Pons (tissue), 1 donor: ENCODE measurements at regions not wholly inside any gene's neighbourhood (a gene's known extent, or its start where the extent isn't known, plus 50 kb on each side); places are given as distances from the start of the nearest gene placed in this dataset.

Experiments used
- DNase-seq: peaks from one replicate; pipeline ENCODE4 v3.0.0-alpha.2; 2016; ENCODE audit warnings: low spot score

DNA sequence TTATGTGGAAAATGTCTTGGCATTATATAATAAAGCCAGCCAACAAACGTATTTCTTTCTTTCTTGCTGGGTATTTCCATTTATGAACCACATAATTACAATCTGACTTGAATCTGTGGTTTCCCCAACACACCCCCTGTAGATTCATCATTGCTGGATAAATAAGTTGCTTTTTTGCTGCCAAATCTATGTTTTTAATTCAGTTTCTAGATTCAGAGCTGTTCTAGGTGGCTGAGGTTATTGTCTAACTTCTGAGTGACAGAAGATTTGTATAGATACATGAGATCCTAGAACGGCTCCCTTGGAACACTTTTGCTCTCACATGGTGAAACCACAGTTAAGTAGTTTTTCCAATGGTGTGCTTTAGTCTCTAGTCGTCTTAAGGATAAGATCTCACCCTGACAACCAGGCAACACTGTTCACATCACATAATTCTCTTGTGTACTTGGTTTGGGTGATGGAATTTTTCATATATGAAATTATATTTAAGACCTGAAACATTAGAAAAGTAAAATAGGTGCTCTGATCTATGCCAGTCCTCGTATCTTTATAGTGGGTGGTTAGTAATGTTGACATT is 239.1 kb downstream of the KLF12 start:
- no peak for DNase-seq

GRCh38 chr13:73893833-73894232 is 240.4 kb downstream of the KLF12 start:
- no peak for DNase-seq

DNA sequence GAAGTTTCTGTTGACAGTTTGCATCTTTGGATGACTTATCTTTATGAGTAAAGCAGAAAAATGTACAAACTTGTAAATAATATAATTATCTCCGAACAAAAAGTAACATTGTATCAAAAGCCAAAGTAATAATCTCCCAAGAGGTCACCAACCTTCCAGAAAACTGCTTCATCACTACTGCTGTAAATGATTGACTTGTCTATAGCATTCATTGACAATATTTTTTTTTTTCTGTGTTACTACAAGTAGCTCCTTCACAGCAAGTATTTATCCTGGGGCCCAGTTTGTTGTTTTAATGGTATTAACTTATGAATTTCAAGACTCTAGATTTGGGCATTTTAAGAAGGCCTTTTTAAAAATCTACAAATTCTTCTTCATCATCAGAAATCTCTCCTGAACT is 242.4 kb downstream of the KLF12 start:
- DNase-seq = no peak

- no peak for DNase-seq
Measured at GRCh38 chr13:73883162-73883561, 251.0 kb downstream of the KLF12 start.

DNA sequence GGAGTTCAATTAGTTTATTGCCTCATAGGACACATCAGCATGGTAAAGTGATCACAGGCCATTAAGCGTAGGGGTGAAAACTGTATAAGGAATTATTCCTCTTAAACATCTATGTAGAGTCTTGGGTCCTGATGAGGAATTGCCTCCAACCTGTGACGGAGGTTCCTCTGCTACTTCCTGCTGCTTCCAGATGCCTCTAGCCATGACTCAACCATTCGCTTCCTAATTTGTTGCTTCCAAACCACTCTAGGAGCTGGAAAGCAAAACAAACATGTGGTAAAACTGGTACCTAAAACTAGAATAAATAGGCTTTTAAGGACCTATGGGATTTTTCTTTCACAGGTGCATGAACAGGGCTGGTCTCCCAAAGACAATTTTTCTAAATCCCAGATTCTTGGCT is 253.8 kb downstream of the KLF12 start:
- no peak for DNase-seq

DNA sequence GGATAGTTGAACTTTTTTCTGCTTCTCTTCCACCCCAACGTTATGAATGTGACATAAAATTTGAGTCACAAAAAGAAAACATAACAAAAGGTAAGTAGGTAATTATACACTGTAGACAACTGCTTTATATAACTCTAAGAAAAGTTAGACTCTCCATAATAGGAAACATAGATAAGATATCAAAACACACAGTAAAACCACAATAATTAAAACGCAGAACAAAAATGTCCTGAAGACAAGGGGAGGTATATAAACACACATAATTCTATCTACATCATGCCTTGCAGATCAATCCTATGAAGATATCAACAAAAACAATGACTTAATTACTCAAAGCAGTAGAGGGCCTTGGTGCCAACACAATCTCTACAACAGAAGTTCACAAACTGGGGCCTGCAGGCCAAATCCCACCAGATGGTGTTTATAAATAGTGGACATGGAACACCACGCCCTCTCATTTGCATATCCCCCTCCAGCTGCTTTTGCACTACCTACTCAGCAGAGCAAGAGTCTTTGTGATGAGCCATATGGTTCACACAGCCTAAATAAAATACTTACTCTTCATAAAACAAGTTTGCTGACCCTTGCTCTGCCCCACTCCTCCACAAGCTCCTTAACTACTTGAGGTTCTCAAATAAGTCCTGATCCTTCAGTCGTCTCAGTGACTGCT is 254.7 kb downstream of the KLF12 start:
- no peak for DNase-seq

- no peak for DNase-seq
Measured at GRCh38 chr13:73877399-73877798, 256.8 kb downstream of the KLF12 start.

- DNase-seq = no peak
Measured at GRCh38 chr13:73876323-73876722, 257.9 kb downstream of the KLF12 start.

DNA sequence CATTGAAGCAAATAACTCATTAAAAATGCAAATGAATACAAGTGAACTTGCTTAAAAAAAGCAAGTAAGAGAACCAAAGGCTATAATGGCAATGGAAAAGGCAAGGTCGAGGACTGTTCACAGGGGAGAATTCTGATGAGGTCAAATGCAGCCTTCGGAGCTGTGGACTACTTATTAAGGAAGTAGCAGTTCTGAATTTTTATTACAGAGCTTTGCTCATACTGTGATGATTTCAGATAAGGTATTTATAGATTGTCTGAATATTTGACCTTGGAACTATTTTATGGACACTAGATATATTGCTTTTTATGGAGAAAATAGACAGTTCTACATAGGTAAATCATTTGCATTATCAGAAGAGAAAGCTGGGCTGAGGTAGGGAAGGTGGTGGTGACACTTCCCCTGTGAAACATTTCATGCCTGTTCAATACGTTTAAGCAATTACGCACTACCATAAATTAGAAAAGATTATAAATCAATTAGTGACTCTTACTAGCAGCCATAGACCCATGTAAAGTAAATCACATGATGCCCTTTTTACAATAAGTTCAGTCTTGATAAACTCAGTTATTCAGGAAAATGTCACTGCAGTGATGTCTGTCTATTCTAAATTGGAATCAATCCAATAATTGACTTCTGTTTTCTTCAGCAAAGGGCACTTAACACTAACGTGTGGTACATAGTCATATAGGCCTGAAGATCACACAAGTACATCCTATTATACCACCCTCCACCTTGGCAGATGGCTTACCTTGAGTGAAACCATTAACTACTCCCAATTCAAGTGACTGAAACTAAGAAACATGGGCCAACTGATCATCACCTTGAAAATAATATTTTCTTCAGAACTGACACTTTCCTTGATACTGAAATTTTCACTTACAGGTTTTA is 260.0 kb downstream of the KLF12 start:
- no peak for DNase-seq

DNA sequence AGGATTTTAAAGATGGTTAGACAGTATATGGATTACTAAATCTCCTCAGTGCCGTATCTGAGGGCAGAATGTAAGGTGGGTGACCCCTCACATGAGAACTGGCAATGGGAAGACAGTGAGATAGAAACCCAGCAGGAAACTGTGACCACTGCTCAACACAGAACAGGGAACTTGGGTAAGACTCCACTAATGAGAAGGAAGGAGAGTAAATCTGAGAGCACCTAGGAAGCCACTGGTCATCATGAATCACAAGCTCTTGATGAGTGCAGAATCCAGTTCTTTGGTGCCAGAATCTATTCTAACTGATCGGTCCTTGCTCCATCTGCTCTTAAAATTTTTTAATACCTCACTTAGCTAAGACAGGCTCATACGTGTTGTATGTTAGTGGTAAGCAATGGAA is 261.8 kb downstream of the KLF12 start:
- DNase-seq = no peak

GRCh38 chr13:73870970-73871935 is 263.0 kb downstream of the KLF12 start:
- no peak for DNase-seq

DNA sequence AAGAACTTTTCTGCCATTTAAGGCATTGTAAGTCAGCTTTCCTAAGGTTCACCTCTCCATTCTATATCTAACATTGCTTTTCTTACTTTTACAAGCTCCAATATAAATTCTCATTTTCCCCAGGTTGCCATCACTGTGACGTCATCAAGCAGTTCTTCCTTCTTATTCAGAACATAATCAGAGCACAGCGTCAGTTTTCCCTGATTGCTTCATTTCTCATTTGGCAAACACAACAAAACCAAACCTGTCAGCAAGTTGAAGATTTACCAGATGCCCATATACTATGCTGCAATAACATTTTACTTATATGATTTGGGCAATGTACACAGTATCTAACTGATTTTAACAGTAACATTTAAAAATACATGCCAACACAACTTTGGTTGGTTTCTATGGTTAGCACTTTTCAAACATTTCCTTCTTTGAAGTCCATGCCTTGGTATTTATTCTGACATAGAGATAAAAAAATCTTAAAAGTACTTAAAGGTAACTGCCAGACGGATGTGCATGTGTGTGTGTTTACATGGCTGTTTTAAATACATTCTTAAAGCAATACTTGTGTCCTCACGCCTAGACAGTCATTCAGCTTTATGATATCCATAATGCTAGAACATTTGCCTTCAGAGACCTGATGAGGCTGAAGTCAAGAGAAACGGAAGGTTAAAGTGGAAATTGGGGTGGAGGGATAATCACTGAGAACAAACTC is 264.0 kb downstream of the KLF12 start:
- DNase-seq = no peak

- DNase-seq = no peak
Measured at GRCh38 chr13:73865027-73865426, 269.2 kb downstream of the KLF12 start.

- DNase-seq = no peak
Measured at GRCh38 chr13:73861136-73861535, 273.1 kb downstream of the KLF12 start.

GRCh38 chr13:73860501-73860900 is 273.7 kb downstream of the KLF12 start:
- DNase-seq = no peak

DNA sequence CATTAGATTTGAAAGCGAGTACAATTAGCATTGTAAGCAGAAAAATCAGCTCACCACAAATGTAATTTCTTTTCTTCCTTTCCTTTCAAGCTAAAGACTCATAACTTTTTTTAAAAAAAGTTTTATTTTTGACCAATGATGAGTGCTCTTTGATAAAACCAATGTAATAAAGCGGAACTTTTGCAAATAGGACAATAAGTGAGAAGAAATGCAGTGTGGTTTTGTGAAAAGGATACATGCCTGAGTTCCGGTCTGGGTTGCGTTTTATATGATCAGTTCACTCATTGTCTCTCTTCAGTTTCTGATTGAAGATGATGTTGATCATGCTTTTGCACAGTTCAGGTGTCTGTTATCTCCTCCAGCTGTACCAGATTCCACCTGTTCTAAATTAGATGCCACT is 274.4 kb downstream of the KLF12 start:
- DNase-seq = no peak

GRCh38 chr13:73857106-73857505 is 277.1 kb downstream of the KLF12 start:
- no peak for DNase-seq

- no peak for DNase-seq
Measured at GRCh38 chr13:73851104-73851503, 283.1 kb downstream of the KLF12 start.

DNA sequence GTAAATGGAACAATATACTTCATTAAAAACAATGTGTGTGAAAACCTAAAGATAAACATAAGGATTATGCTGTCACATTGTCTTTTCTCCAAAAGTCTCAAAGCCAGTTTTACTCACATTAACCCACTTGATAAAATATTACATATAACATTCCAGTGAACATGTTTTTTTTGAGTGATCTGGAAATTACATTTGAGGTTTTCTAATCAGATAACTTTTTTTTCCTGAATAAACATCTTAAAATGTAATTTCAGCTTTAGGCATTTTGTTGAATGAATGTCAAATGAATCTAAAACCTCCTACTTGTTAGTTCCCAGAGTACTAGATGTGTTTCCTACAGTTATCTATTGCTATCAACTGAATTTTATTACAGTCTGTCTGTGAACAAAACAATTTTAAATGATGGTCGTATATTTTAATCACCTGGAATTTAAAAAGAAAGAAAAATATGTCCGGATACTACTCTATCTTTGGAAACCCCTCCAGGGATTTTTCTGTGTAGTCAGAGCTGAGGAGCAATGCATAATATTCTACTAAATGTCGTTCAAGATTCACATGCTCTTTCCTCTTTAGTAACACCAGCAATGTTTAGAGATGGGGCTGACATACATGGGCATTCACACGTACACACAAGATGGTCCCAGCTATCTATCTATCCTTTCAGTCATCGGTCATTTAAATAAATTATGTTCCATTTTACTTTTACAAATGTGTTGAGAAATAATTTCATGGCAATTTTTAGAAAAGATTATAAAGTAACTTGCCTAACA is 283.9 kb downstream of the KLF12 start:
- DNase-seq = no peak

- no peak for DNase-seq
Measured at GRCh38 chr13:73849292-73849691, 284.9 kb downstream of the KLF12 start.

- no peak for DNase-seq
Measured at GRCh38 chr13:73844986-73845385, 289.2 kb downstream of the KLF12 start.
